Thyroid gland (tissue), 4 donors: ENCODE measurements at regions not wholly inside any gene's neighbourhood (a gene's known extent, or its start where the extent isn't known, plus 50 kb on each side); places are given as distances from the start of the nearest gene placed in this dataset.

Source experiments
- POLR2A ChIP-seq, 2 donors: fragments of 450-650 bp; IDR thresholded peaks; one replicate each; pipeline ENCODE4 v1.6.1; 2017; ENCODE audit warnings: antibody characterized with exemption in 2 of 2, mild to moderate bottlenecking in 2 of 2, moderate library complexity in 1 of 2
- TF ChIP-seq, protein P1 (sequence below), 6 experiments: fragments of 200-600 bp in 3 of 6; fragments of 450-650 bp in 3 of 6; sonication (generic) in 3 of 6; IDR thresholded peaks; one replicate each; pipeline ENCODE4 v1.5.1; 2016 to 2019; ENCODE audit warnings: antibody characterized with exemption in 6 of 6, mild to moderate bottlenecking in 2 of 6, inconsistent platforms in 1 of 6, moderate library complexity in 1 of 6

DNA sequence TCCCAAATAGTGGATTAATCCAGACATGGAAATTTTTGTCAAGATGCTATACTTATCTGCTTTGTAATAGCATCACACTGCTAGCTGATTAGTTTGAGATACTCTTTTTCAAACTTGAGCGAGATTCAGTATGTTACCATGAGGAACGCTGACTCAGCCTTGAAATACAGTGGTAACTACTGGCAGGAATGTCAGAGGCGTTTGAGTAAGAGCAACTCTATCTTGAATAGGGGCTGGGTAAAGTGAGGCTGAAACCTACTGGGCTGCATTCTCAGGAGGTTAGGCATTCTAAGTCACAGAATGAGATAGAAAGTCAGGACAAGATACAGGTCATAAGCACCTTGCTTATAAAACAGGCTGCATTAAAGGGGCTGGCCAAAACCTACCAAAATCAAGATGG lies 2519.6 kb downstream of the ARAP2 start:
- no peak for TF ChIP-seq POLR2A (IDR thresholded peaks at IDR 0.05)
- TF ChIP-seq, protein P1, sequence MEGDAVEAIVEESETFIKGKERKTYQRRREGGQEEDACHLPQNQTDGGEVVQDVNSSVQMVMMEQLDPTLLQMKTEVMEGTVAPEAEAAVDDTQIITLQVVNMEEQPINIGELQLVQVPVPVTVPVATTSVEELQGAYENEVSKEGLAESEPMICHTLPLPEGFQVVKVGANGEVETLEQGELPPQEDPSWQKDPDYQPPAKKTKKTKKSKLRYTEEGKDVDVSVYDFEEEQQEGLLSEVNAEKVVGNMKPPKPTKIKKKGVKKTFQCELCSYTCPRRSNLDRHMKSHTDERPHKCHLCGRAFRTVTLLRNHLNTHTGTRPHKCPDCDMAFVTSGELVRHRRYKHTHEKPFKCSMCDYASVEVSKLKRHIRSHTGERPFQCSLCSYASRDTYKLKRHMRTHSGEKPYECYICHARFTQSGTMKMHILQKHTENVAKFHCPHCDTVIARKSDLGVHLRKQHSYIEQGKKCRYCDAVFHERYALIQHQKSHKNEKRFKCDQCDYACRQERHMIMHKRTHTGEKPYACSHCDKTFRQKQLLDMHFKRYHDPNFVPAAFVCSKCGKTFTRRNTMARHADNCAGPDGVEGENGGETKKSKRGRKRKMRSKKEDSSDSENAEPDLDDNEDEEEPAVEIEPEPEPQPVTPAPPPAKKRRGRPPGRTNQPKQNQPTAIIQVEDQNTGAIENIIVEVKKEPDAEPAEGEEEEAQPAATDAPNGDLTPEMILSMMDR (IDR thresholded peaks at IDR 0.05) = no peak
